ENCODE measurements at regions not wholly inside any gene's neighbourhood (a gene's known extent, or its start where the extent isn't known, plus 50 kb on each side); places are given as distances from the start of the nearest gene placed in this dataset.

DNA sequence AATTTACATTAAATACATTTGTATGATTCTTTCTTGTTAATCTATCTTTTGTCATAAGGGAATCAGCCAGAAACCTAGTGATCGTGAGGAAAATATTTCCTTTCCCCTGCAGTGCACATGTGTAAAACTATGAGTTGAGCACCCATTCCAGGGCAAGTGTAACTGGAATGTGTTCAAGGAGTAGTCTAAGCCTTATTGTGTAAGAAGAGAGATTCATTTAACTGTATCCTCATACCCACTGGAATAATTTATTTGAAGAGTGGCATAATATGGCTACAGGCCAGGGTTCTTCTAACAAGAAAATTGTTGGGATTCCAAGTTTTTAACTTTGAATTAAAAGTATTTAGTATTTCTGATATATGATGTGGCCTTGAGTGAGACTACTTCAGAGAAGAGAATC, 1692.7 kb downstream of the EFNA5 start:
- DNase-seq (ENCODE audit: low read depth in 4 of 4, low spot score in 2 of 4): no peak

DNA sequence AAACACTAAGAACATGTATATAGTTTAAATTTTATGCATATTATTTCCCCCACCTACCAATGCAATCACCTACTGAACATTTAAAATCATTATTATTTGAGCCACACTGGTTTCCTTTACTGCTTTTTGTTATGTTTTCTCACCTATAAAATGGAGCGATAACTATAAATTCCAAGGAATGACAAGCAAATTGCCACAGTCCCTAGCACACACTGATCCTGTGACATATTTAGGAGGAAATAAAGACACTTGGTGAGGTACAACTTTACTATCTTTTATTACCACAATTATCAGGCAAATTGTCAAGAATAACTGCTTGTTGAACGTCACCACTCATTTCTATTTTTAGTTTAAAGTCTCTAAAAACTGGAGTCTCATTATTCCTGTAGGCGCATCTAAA, 1693.6 kb downstream of the EFNA5 start:
- DNase-seq (ENCODE audit: low read depth in 4 of 4, low spot score in 2 of 4): no peak

DNA sequence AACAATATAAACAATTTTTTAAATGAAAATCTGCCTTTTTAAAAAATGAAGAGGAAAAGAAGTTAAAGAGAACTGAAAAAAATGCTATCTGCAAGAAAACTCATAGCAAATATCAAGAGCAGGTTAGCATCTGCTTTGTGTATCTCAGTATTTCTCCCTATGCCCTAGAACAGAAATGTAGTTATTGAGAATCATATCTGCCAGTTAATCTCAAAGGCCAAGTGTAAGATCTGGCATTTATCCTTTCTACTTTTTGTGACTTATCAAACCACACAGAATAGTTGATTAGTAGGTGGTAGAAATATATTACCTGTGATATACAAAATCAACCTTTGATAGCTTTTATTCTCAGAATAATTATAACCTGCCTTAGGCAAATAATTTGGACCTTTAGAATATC, 1699.8 kb downstream of the EFNA5 start:
- no peak for DNase-seq (ENCODE audit: low read depth in 4 of 4, low spot score in 2 of 4)

DNA sequence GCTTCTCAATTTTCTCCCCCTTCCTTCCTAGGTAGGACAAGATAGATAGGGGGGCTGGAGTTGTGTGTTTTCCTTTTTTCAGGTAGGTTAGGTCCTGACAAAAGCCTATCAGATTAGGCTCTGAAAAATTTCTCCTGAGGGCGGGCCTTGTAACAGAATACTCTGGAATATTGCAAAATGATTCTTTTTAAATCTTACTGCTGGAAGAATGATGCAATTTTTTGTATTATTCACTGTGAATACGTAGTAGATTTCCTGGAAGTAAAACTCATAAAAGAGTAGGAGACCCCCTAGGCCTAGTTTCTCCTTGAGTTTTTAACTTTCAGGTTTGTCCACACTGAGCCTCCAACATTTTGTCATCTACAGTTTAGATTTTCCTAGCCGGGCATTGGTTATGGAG, 1701.8 kb downstream of the EFNA5 start:
- DNase-seq (ENCODE audit: low read depth in 4 of 4, low spot score in 2 of 4): no peak

DNA sequence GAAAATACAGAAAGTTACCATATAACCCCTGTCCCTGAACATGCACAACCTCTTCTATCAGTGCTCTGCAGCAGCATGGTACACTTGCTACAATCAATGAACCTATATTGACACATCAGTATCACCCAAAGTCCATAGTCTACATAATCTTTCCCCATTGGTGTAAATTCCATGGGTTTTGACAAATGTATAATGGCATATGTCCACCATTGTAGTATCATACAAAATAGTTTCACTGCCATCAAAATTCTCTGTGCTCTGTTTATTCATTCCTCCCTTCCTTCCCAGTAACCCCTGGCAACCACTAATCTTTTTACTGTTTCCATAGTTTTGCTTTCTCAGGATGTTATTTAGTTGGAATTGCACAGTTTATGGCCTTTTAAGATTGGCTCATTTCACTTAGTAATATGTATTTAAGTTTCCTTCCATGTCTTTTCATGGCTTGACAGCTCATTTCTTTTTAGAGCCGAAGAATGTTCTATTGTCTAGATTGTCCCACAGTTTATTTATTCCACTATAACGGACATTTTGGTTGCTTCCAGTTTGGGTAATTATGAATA, 1707.0 kb downstream of the EFNA5 start:
- no peak for DNase-seq (ENCODE audit: low read depth in 4 of 4, low spot score in 2 of 4)

DNA sequence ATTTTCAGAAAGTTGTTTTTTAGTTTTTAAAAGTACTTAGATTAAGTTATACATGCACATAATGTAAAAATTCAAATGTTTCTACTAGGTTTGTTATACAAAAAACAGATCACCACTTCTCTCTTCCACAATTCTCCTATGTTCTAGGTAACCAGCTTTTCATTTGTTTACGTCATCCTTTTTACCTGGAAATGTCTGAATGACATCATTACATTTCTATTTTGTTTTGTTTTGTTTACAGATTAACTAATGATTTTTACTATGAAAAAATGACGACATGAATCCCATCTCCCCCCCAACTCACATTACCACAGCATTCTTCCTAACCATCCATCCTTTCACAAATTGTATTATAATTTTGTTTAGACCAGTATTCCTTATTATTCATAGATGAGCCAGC, 1709.2 kb downstream of the EFNA5 start:
- no peak for DNase-seq (ENCODE audit: low read depth in 4 of 4, low spot score in 2 of 4)

DNA sequence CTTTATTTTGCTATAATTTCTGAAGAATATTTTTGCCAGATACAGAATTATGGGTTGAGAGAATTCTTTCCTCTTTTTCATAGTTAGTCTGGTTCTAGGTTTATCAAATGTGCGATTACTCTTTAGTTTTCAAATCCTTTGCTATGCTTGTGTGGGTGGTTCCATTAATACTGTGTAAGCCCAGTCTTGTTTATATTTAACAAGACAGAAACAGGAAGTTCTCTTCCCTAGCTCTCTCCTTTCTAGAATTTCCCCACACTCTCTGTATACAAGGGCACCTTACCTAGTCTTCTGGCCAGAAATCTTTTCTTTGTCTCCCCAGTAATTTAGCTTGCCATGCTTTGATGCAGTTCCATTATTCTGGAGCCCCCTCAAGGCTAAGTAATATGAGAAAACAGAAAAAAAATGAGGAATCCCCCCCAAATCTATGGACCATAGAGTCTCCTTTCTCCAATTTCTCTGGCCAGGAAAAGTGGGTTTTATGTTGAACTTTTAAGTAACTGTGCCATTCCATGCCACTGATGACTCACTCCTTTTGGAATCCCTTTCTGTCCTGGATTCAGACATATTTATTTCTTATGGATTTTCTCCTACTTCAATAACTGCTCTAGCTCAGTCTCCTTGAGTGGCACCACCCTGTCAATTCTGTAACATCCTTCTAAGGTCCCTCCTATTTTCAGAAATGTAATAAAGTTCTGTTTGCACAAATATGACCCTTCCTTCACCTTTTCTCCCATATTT, 1714.1 kb downstream of the EFNA5 start:
- no peak for DNase-seq (ENCODE audit: low read depth in 4 of 4, low spot score in 2 of 4)

DNA sequence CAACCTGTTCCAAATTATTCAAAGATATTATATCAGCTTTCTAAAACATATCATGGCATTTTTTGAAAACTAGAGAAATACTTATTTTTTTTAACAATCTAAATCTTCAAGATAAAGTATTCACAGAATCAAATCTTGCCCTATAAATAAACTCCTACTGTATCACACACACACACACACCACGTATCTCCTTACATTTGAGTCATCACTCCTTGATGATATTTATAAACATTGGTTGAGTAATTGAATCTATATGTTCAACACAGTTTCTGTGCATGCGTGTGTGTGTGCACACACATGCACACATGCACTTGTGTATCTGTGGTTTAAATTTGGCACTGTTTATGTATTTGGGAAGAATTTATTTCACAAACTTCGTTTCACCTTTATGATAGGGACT, 1716.4 kb downstream of the EFNA5 start:
- no peak for DNase-seq (ENCODE audit: low read depth in 4 of 4, low spot score in 2 of 4)

DNA sequence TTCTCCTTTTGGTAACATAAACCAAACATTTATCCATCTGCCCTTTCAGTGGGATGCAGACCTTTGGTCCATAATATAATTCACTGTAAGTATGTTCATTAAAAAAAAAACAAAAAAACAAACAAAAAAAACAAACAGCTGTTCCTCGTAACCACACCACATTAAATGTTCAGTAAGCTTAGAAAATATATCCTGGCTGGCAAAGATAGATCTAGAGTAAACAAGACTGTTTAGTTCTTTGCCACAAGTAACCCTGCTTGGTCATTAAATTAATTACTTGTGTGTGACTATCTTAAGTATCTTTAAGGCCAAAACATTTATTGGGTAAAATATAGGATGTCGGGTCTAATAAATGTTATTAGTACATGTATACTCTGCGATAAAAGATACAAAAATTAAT, 1717.1 kb downstream of the EFNA5 start:
- DNase-seq (ENCODE audit: low read depth in 4 of 4, low spot score in 2 of 4): no peak

DNA sequence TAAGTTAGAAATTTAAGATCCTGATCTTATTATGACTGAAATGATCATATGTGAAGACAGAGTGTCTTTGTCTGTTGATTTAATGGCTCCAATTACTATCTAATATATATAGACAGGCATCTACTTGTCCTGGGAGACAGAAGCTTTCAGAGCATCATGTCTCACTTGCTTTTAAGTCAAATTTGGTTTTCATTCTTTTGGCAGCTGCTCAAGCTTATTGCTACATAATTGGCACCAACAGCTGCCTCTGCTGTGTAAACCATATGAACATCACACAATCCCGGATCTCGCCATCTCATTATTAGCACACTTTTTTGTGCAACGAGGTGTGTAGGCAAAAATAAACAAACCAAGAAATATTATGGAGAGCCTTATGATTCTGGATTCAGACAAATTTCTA, 1717.9 kb downstream of the EFNA5 start:
- DNase-seq (ENCODE audit: low read depth in 4 of 4, low spot score in 2 of 4): no peak

DNA sequence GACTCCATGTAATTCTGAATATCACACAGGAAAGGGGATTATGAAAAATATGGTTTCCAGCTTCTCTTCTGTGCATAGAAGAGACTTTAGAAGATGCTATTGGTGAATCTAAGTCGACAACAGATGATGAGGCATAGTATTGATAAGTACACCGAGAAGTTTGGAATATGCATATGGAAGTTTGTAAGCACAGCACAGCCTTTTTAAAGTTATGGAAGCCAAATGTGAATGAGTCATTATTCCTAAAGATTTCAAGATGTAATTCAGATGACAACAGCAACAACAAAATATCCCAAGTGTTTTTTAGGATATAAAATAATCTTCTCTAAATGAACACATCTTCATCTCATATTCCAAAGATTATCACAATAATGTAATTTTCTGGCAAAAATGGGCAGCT, 1723.3 kb downstream of the EFNA5 start:
- no peak for DNase-seq (ENCODE audit: low read depth in 4 of 4, low spot score in 2 of 4)

DNA sequence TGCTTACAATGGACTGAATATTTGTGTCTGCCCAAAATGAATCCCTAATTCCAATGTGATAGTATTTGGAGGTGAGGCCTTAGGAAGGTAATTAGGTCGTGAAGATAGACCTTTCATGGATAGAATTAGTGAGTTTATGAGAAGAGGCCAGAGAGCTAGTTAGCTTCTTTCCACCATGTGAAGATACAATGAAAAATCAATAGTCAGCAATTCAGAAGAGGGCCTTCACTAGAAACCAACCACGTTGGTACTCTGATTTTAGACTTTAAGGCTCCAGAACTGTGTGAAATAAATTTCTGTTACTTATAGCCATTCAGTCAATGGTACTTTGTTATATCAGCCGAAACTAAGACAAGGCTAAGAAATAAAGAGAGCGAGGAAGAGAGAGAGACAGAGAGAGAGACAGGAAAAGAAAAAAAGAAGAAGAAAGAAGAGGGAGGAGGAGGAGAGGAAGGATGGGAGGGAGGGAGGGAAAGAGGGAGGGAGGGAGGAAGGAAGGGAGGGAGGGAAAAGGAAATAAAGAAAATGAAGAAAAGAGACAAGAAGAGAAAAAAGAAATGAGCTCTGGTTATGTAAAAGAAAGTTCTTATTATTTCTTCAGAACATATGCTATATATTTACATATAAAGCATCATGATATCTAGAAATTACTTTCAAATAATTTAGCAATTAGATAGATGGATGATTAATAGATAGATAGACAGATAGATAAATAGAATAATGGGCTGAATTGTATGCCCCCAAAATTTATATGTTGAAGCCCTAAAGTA, 1725.3 kb downstream of the EFNA5 start:
- no peak for DNase-seq (ENCODE audit: low read depth in 4 of 4, low spot score in 2 of 4)

DNA sequence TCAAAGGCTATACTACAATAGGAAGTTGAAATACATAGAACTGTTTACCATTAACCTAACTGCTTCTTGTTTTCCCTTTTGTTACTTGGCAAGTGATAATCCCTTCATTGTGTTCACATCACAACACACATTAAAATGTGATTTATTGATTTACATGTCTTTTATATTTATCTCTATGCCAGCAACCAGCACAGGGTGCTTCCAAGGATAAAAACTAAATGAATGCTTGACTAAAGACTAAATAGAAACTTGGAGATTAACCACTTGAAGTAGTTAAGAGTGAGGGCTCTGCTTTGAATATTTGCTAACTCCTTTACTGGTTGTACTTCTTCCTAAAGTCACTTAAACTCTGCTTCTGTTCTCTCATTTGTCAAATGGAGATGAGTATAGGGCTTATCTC, 1730.6 kb downstream of the EFNA5 start:
- no peak for DNase-seq (ENCODE audit: low read depth in 4 of 4, low spot score in 2 of 4)

DNA sequence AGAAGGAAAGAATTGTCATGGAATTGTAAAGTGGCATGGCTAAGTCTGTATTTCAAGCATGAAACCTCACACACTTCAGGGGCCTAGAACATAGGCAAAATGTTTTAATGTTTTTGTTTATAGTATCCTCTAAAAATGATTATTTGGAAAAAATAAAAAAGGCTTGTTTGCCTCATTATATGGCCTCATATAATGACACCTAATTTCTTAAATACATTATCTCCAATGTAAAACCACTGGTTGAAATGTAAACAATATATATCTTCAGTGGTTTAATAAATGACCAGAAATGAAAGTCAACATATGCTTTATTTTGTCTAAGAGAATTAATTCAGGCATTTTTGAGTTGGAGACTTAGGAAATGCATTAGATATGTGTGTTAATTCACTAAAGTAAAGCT, 1736.6 kb downstream of the EFNA5 start:
- no peak for DNase-seq (ENCODE audit: low read depth in 4 of 4, low spot score in 2 of 4)

DNA sequence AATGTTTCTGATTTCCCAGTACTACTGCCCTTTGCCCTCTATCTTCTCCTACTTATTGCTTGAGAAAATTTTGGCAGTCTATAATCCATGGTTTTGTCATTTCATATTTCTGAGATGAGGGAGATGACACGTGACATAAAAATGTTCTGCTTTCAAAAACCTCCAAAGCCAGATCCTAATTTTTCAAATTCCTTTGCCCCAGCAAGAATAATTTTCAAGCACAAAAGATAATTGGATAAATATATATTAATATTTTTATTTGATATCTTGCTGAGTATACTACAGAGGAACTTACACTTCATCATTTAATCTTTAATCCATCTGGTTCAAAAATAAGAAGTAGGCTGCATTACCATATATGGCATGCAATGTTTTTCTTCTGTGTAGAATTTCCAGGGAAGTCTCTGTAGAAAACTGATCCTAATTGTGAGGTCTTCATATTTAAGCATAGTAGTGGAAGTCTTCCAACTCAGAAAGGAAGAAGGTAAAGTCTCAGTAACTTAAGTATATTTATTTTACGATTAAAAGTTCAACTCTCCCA, 1738.8 kb downstream of the EFNA5 start:
- DNase-seq (ENCODE audit: low read depth in 4 of 4, low spot score in 2 of 4): no peak

DNA sequence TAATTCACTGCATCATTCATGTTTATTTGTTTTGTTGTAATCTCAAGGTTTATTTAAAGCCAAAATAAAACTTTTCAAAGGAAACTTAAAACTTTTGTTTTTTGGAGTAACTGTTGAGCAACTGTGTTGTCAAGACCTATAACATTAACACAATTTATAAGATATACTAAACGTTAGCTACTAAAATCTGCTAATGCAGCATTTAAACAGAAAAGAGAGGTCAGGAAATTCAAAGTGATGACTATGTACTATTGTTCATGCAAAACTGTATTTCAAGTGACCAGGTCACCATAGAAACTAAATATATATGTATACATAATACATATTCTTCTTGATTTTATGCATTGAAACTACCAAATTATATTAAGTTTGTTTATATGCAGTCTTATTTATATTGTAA, 1740.9 kb downstream of the EFNA5 start:
- no peak for DNase-seq (ENCODE audit: low read depth in 4 of 4, low spot score in 2 of 4)

DNA sequence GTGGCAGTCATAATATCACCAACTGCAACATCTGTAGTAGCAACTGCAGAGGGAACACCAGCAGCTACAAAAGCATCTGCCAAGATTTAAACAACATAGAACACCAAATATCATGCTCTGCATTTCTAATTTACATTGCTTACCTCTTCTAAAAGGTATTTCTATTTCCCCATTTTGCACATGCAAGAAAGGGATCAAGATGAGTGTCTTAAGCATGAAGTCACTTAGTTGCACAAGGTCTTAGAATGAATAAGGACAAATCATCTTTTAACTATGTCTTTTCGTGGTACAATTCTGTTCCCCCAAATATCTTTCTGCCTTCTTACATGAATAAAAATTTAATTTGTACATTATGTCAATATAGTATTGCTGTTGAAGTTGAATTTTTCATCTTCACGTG, 1746.4 kb downstream of the EFNA5 start:
- no peak for DNase-seq (ENCODE audit: low read depth in 4 of 4, low spot score in 2 of 4)

DNA sequence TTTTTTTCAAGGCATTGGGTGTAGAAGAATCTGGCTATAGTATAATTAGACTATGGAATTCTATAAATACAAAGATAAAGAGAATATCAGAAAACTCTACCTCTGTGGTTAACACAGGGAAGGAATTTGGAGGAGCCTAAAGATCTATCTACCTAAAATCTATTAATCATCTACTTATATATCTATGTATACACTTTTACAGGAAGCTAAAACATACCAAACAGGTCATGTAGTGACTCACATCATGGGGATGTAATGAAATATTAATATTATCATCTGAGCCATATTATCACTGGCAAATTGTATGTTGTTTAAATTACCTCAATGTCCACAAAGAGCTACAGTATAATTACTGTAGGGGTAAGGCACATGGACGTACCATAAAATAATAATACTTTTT, 1748.2 kb downstream of the EFNA5 start:
- DNase-seq (ENCODE audit: low read depth in 4 of 4, low spot score in 2 of 4): no peak

DNA sequence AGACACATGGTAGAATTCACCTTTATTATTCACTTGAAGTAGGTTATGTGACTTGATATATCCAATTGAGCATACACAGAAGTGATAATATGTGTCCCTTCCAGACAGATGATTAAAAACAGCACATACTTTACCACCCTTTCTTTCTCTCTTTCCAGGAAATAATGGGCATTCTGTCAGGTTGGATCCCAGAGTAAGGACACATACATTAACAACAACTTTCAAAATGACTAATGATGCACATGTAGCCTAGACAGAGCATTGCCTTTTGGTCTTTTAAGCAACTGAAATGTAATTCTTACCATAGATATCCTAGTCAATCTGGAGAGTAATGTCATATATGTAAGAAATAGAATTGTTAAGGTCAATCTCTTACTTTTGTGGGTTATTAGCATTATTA, 1748.7 kb downstream of the EFNA5 start:
- DNase-seq (ENCODE audit: low read depth in 4 of 4, low spot score in 2 of 4): no peak

DNA sequence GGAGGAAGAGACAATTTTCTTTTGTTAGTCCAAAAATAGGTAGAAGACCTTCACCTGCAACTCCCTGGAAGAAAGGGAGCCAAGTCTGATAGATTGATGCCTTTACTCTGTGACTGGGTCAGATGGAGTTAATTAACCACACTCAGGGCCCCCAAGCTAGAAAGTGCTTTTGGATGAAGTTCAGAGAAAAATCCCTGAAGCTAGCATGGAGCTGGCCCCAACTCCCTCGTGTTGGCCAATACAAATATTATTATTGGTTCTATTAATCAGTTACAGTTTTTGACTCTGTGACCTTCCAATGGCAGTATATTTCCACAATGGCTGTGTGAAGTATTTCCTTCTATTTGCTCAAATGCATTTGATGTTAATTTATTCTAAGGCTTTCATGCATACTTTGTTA, 1753.5 kb downstream of the EFNA5 start:
- DNase-seq (ENCODE audit: low read depth in 4 of 4, low spot score in 2 of 4): no peak

DNA sequence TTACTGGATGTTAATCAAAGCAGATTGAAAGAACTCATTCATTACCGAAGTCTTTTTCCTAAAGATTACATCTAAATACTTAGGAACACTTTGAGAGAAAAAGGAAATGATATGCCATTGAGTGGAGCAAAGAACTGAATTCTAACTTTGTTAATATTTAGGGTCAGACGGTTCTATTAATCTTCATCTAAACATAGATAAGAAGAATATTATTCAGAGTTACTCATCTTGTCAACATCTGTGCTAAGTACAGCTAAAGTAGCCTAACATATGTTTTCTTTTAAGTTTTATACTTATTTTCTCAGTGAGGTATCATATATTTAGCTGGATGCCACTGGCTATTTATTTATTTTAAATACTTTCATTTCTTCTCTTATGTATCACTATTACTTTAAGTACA, 1763.7 kb downstream of the EFNA5 start:
- no peak for DNase-seq (ENCODE audit: low read depth in 4 of 4, low spot score in 2 of 4)

DNA sequence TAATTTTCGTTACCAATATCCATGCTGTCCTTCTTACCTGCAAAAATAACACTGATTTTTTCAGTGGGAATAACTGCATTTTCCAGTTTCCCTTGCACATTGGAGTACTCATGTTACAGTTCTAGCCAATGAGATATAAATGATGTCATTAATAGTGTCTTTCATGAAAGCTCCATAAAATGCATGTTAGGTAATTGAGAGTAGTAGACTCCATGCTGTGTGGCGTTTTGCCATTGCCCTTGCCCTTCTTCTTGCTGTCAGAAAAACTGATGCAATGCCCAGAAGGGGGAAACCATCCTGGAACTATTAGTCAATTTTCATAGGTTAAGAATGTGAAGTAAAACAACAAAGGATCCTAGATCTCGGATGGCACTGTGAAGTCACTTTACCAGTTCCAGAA, 1765.3 kb downstream of the EFNA5 start:
- DNase-seq (ENCODE audit: low read depth in 4 of 4, low spot score in 2 of 4): no peak

All from left renal cortex interstitium (tissue), 4 donors.